GM13976 (cell line): ENCODE measurements at regions not wholly inside any gene's neighbourhood (a gene's known extent, or its start where the extent isn't known, plus 50 kb on each side); places are given as distances from the start of the nearest gene placed in this dataset.
A peak's percentile ranks its signal among the peaks of the same experiment; 100 is the strongest.

Experiments
- DNase-seq: peaks from one replicate; pipeline ENCODE4 v3.0.0; 2012; ENCODE audit warnings: low spot score
- in situ Hi-C: fragments of 300-500 bp; cut with MboI; formaldehyde crosslinking; loops from one replicate; pipeline ENCODE4 v1.12.0; 2022; ENCODE audit warnings: low sequenced_read_pairs, mixed read lengths, inconsistent platforms; ENCODE audit not compliant: unreplicated experiment
- TF ChIP-seq, protein P1 (sequence below): IDR thresholded peaks from 2 replicates; pipeline ENCODE4 v1.5.1; 2012; ENCODE audit warnings: borderline replicate concordance, mild to moderate bottlenecking; ENCODE audit not compliant: insufficient read depth; ENCODE audit errors: extremely low read depth, missing control alignments, control extremely low read depth

DNA sequence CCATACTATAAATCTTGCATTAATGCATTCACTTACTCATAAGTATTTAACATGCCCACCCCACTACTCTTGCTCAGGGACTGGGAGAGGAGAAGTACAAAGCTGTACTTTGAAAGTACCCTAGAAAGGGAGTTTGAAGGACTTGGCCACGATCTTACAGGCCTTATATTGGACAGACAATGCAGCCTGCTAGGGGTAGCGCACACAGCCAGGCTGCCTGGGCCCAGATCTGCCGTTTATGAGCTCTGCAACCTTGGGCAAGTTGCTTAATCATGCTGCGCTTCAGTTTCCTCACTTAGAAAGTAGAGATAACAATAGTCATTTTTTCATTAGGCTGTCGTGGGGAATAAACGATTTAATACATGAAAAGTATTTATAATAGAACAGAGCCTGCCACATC, 110.1 kb downstream of the CDC7 start:
- TF ChIP-seq, protein P1, sequence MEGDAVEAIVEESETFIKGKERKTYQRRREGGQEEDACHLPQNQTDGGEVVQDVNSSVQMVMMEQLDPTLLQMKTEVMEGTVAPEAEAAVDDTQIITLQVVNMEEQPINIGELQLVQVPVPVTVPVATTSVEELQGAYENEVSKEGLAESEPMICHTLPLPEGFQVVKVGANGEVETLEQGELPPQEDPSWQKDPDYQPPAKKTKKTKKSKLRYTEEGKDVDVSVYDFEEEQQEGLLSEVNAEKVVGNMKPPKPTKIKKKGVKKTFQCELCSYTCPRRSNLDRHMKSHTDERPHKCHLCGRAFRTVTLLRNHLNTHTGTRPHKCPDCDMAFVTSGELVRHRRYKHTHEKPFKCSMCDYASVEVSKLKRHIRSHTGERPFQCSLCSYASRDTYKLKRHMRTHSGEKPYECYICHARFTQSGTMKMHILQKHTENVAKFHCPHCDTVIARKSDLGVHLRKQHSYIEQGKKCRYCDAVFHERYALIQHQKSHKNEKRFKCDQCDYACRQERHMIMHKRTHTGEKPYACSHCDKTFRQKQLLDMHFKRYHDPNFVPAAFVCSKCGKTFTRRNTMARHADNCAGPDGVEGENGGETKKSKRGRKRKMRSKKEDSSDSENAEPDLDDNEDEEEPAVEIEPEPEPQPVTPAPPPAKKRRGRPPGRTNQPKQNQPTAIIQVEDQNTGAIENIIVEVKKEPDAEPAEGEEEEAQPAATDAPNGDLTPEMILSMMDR = no peak
- in situ Hi-C loops = no loop called here
- DNase-seq = no peak

- in situ Hi-C loops = no loop called here
- DNase-seq = no peak
- TF ChIP-seq, protein P1 = no peak
These were observed 110.8 kb downstream of the CDC7 start for GRCh38 chr1:91611483-91611917.

DNA sequence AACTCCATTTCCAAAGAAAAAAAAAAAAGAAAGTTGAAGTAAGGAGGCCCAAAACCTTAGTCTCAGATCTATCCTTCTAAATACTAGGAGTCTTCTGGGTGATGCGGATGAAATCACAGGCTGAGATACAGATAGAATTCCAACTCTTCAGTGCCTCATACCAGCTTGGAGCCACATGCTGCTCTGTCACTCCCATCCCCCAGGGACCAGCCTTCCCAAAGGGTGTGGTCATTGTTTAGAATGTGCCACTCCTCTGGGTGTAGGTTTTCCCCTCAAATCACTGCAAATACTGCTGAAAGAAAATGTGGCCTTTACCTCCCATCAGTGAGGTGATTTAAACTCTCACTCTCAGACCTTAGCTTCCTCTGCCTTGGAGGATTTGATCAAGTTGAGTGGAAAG, 112.9 kb downstream of the CDC7 start:
- no peak for DNase-seq
- in situ Hi-C loops = no loop called here
- TF ChIP-seq, protein P1 = no peak

GRCh38 chr1:91616712-91617111, 116.1 kb downstream of the CDC7 start:
- in situ Hi-C loops = no loop called here
- TF ChIP-seq, protein P1 = no peak

DNA sequence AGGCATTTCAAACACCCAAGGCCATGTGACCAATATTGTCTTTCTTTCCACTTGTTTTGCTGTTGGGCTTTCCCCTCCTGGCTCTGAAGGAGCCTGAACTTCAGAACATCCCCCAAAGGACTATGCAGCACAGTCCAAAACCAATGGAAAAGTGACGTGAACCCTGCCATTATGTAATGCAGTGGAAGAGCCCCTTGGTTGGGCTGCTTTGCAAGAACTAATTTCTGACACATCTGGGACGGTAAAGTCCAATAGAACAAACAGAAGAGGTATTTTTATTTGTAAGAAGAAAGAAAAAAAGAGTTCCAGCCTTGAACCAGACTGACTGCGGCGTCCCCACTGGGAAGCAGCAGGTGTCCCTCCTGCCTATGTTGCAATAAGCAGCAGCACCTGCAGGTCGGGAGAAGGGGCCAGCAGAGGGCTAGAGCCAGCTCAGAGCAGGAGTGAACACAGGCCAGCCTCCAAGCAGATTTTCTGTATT, 116.7 kb downstream of the CDC7 start:
- no peak for DNase-seq

More at GRCh38 chr1:91616712-91617111, 116.1 kb downstream of the CDC7 start:
- DNase-seq = no peak

GRCh38 chr1:91619881-91620280, 119.2 kb downstream of the CDC7 start:
- in situ Hi-C loops = no loop called here
- TF ChIP-seq, protein P1 = no peak
- DNase-seq = no peak

More for the DNA sequence above, 116.7 kb downstream of the CDC7 start:
- in situ Hi-C loops = no loop called here
- TF ChIP-seq, protein P1 = peak; percentile 41
